ENCODE measurements at regions not wholly inside any gene's neighbourhood (a gene's known extent, or its start where the extent isn't known, plus 50 kb on each side); places are given as distances from the start of the nearest gene placed in this dataset.

- no peak for TF ChIP-seq CTCF (IDR thresholded peaks at IDR 0.05; ENCODE audit: low read length)
- TF ChIP-seq EZH2 (optimal IDR thresholded peaks at IDR 0.05; ENCODE audit: low read depth, low read length): no peak
Measured at GRCh38 chr20:24773168-24773567, 175.9 kb upstream of the CST7 start.
